ENCODE measurements at regions not wholly inside any gene's neighbourhood (a gene's known extent, or its start where the extent isn't known, plus 50 kb on each side); places are given as distances from the start of the nearest gene placed in this dataset.

GRCh38 chr11:38446336-38446735, 1848.3 kb upstream of the RAG2 start:
- no peak for TF ChIP-seq CTCF (IDR thresholded peaks at IDR 0.05; ENCODE audit: insufficient read depth, low read length)
- TF ChIP-seq POLR2AphosphoS5 (IDR thresholded peaks at IDR 0.05; ENCODE audit: low read depth): no peak

All from HL-60 (cell line).